Astrocyte (in vitro differentiated cells and primary cell): ENCODE measurements at regions not wholly inside any gene's neighbourhood (a gene's known extent, or its start where the extent isn't known, plus 50 kb on each side); places are given as distances from the start of the nearest gene placed in this dataset.

Experiments
- DNase-seq: peaks from one replicate; pipeline ENCODE4 v3.0.0-alpha.2; 2010; ENCODE audit warnings: low read depth
- FAIRE-seq: peaks from 2 replicates; lab custom pipeline; 2011; peaks lifted over from hg19 to GRCh38; lab: Jason Lieb, UNC
- H2AFZ ChIP-seq: 2 replicates; pipeline ENCODE4 v1.6.0; 2012; ENCODE audit warnings: low read depth, low read length, inconsistent platforms
- H3K27ac ChIP-seq: 2 replicates; pipeline ENCODE4 v1.5.1; 2011; ENCODE audit warnings: low read depth, low read length, inconsistent platforms
- H3K27me3 ChIP-seq: 2 replicates; pipeline ENCODE4 v1.6.0; 2011; ENCODE audit warnings: low read length, inconsistent platforms; ENCODE audit not compliant: insufficient read depth
- H3K36me3 ChIP-seq: 2 replicates; pipeline ENCODE4 v1.5.1; 2011; ENCODE audit warnings: low read length, inconsistent platforms; ENCODE audit not compliant: insufficient read depth
- H3K4me1 ChIP-seq: 2 replicates; pipeline ENCODE4 v1.5.1; 2011; ENCODE audit warnings: low read length, inconsistent platforms; ENCODE audit not compliant: insufficient read depth
- H3K4me2 ChIP-seq: 2 replicates; pipeline ENCODE4 v1.6.0; 2012; ENCODE audit warnings: low read length, inconsistent platforms
- H3K4me3 ChIP-seq: 2 replicates; pipeline ENCODE4 v1.5.1; 2011; ENCODE audit warnings: low read depth, mild to moderate bottlenecking, low read length, inconsistent platforms; ENCODE audit not compliant: insufficient read depth
- H3K79me2 ChIP-seq: 2 replicates; pipeline ENCODE4 v1.6.0; 2012; ENCODE audit warnings: mild to moderate bottlenecking, low read length, inconsistent platforms; ENCODE audit not compliant: insufficient read depth
- H3K9ac ChIP-seq: 2 replicates; pipeline ENCODE4 v1.6.0; 2012; ENCODE audit warnings: mild to moderate bottlenecking, low read length, inconsistent platforms
- H3K9me3 ChIP-seq: 2 replicates; pipeline ENCODE4 v1.5.1; 2012; ENCODE audit warnings: low read depth, mild to moderate bottlenecking, low read length, inconsistent platforms; ENCODE audit not compliant: insufficient read depth
- H4K20me1 ChIP-seq: 2 replicates; pipeline ENCODE4 v1.6.0; 2012; ENCODE audit warnings: low read length, inconsistent platforms; ENCODE audit not compliant: insufficient read depth
- H3K27ac Mint-ChIP-seq: one replicate; pipeline ENCODE4 v1.8.0; 2021; ENCODE audit warnings: mild to moderate bottlenecking, mixed read lengths; ENCODE audit not compliant: unreplicated experiment
- H3K27me3 Mint-ChIP-seq: one replicate; pipeline ENCODE4 v1.8.0; 2021; ENCODE audit warnings: low read depth, mixed read lengths; ENCODE audit not compliant: unreplicated experiment
- H3K36me3 Mint-ChIP-seq: one replicate; pipeline ENCODE4 v1.8.0; 2021; ENCODE audit warnings: low read depth, mixed read lengths; ENCODE audit not compliant: unreplicated experiment
- H3K4me1 Mint-ChIP-seq: one replicate; pipeline ENCODE4 v1.8.0; 2021; ENCODE audit warnings: low read depth, mixed read lengths; ENCODE audit not compliant: unreplicated experiment
- H3K4me3 Mint-ChIP-seq: one replicate; pipeline ENCODE4 v1.8.0; 2021; ENCODE audit warnings: mild to moderate bottlenecking, moderate library complexity, mixed read lengths; ENCODE audit not compliant: unreplicated experiment
- H3K9me3 Mint-ChIP-seq: one replicate; pipeline ENCODE4 v1.8.0; 2021; ENCODE audit warnings: mild to moderate bottlenecking, mixed read lengths; ENCODE audit not compliant: unreplicated experiment
- CTCF ChIP-seq: IDR thresholded peaks from 2 replicates; pipeline ENCODE4 v1.5.1; 2011; ENCODE audit warnings: low read depth, mild to moderate bottlenecking, inconsistent platforms, low read length, moderate library complexity; ENCODE audit not compliant: insufficient read depth
- EZH2 ChIP-seq: IDR thresholded peaks from 2 replicates; pipeline ENCODE4 v1.6.1; 2012; ENCODE audit warnings: mild to moderate bottlenecking, low read length, inconsistent platforms; ENCODE audit not compliant: insufficient read depth

GRCh38 chr4:187332141-187332540 is 608.5 kb upstream of the FAT1 start:
- no peak overlapping the region for H3K4me3 ChIP-seq
- FAIRE-seq (no peak), DNase-seq (no peak)
- no peaks in the 10 kb centered on the region for H3K79me2 ChIP-seq
- TF ChIP-seq EZH2 = no peak
- no peak for TF ChIP-seq CTCF
- H3K36me3 Mint-ChIP-seq = no peaks in the 10 kb centered on the region
- H2AFZ ChIP-seq = no peak overlapping the region
- H3K27me3 ChIP-seq = no peaks in the 10 kb centered on the region
- H3K27me3 Mint-ChIP-seq = no peaks in the 10 kb centered on the region
- no peaks in the 10 kb centered on the region for H3K4me1 ChIP-seq
- no peaks in the 10 kb centered on the region for H3K36me3 ChIP-seq
- no peaks in the 10 kb centered on the region for H4K20me1 ChIP-seq
- H3K27ac ChIP-seq = no peak overlapping the region
- no peak overlapping the region for H3K9ac ChIP-seq
- H3K4me3 Mint-ChIP-seq = no peak overlapping the region
- no peak overlapping the region for H3K27ac Mint-ChIP-seq
- H3K4me1 Mint-ChIP-seq = no peaks in the 10 kb centered on the region
- H3K9me3 ChIP-seq = no peaks in the 10 kb centered on the region
- H3K9me3 Mint-ChIP-seq = no peaks in the 10 kb centered on the region
- no peak overlapping the region for H3K4me2 ChIP-seq

GRCh38 chr4:187333151-187333550 is 609.5 kb upstream of the FAT1 start:
- H3K4me1 Mint-ChIP-seq = no peaks in the 10 kb centered on the region
- DNase-seq (no peak), FAIRE-seq (no peak)
- no peak overlapping the region for H3K4me3 Mint-ChIP-seq
- H3K27me3 ChIP-seq = no peaks in the 10 kb centered on the region
- no peak overlapping the region for H3K27ac ChIP-seq
- H3K4me3 ChIP-seq = no peak overlapping the region
- H3K9me3 ChIP-seq = no peaks in the 10 kb centered on the region
- H3K9ac ChIP-seq = no peak overlapping the region
- no peaks in the 10 kb centered on the region for H3K36me3 ChIP-seq
- H3K27me3 Mint-ChIP-seq = no peaks in the 10 kb centered on the region
- no peaks in the 10 kb centered on the region for H3K79me2 ChIP-seq
- H3K36me3 Mint-ChIP-seq = no peaks in the 10 kb centered on the region
- no peaks in the 10 kb centered on the region for H3K4me1 ChIP-seq
- H2AFZ ChIP-seq = no peak overlapping the region
- no peaks in the 10 kb centered on the region for H4K20me1 ChIP-seq
- TF ChIP-seq EZH2 (no peak), CTCF (no peak)
- H3K4me2 ChIP-seq = no peak overlapping the region
- H3K9me3 Mint-ChIP-seq = no peaks in the 10 kb centered on the region
- H3K27ac Mint-ChIP-seq = no peak overlapping the region

GRCh38 chr4:187335339-187335738 is 611.7 kb upstream of the FAT1 start:
- Mint-ChIP-seq H3K27me3 (no peaks in the 10 kb centered on the region), H3K36me3 (no peaks in the 10 kb centered on the region), H3K4me3 (no peak overlapping the region), H3K27ac (no peak overlapping the region), H3K9me3 (no peaks in the 10 kb centered on the region), H3K4me1 (no peaks in the 10 kb centered on the region)
- Histone ChIP-seq H3K79me2 (no peaks in the 10 kb centered on the region), H3K36me3 (no peaks in the 10 kb centered on the region), H2AFZ (no peak overlapping the region), H3K4me3 (no peak overlapping the region), H3K4me2 (no peak overlapping the region), H3K27me3 (no peaks in the 10 kb centered on the region), H3K9ac (no peak overlapping the region), H4K20me1 (no peaks in the 10 kb centered on the region), H3K4me1 (no peaks in the 10 kb centered on the region), H3K9me3 (no peaks in the 10 kb centered on the region), H3K27ac (no peak overlapping the region)
- TF ChIP-seq EZH2 (no peak), CTCF (no peak)
- FAIRE-seq (no peak), DNase-seq (no peak)
